Mesodermal cell (in vitro differentiated cells): ENCODE measurements at regions not wholly inside any gene's neighbourhood (a gene's known extent, or its start where the extent isn't known, plus 50 kb on each side); places are given as distances from the start of the nearest gene placed in this dataset.

Experiments used
- H3K27ac ChIP-seq: 2 replicates; pipeline ENCODE4 v1.7.0; 2013; ENCODE audit warnings: mild to moderate bottlenecking, low read depth, low read length, moderate library complexity; ENCODE audit not compliant: severe bottlenecking
- H3K36me3 ChIP-seq: 2 replicates; pipeline ENCODE4 v1.7.1; 2013; ENCODE audit warnings: mild to moderate bottlenecking, low read length, moderate library complexity; ENCODE audit not compliant: control insufficient read depth, insufficient read depth
- H3K4me1 ChIP-seq: one replicate; pipeline ENCODE4 v1.7.1; 2013; ENCODE audit warnings: mild to moderate bottlenecking, low read length; ENCODE audit not compliant: insufficient read depth, control insufficient read depth, poor library complexity, severe bottlenecking
- H3K4me3 ChIP-seq: 2 replicates; pipeline ENCODE4 v1.7.0; 2013; ENCODE audit warnings: low read length, control low read depth, mild to moderate bottlenecking; ENCODE audit not compliant: insufficient read depth, poor library complexity, severe bottlenecking; ENCODE audit errors: extremely low read depth
- H3K9me3 ChIP-seq: 2 replicates; pipeline ENCODE4 v1.7.1; 2013; ENCODE audit warnings: mild to moderate bottlenecking, low read length, moderate library complexity; ENCODE audit not compliant: control insufficient read depth
- WGBS, 2 experiments: methylation state at CpG; one replicate each; pipeline ENCODE4 v1.1.5; 2013; ENCODE audit warnings: missing lambda C conversion rate in 2 of 2; ENCODE audit not compliant: insufficient coverage in 2 of 2; 5-methylcytosine and 5-hydroxymethylcytosine counted together

DNA sequence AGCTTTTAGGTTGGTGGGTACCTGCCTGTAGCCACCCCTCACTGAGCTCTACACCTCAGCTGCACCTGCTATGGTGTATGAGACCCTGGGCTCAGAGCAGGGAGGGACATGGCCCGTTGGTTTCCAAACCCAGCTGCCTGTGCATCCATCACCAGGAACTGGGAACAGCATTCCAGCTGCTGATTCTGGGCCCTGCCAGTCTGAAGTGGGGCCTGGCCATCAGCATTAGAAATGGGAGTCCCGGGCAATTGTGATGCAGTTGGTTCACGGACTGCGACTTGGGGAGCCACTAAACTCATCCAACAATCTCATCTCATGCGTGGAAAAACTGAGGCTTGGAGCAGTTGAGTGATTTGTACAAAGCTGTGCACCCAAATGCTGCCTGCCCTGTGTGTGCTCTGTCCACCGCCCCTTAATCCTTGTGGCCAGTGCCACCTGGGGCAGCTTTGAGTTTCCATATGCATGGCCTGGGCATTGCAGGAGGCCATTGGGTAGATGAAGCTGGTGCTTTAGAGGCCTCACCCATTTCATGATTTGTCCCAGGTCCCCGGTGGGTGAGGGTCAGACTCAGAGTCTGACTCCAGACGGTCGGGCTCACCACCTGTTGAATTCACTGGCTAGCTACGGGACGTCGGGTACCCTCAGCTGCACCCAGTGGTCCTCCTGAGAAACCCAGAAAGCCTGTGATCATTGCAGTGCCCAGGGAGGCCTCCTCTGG lies 109.0 kb upstream of the SHH start:
- 90 to 98% methylated on average over 6 to 11 of the region's 12 CpGs for WGBS, 2 experiments
- no peaks in the 10 kb centered on the region for H3K9me3 ChIP-seq
- no peak overlapping the region for H3K27ac ChIP-seq
- H3K4me1 ChIP-seq: no peaks in the 10 kb centered on the region
- H3K4me3 ChIP-seq: no peak overlapping the region
- no peaks in the 10 kb centered on the region for H3K36me3 ChIP-seq

DNA sequence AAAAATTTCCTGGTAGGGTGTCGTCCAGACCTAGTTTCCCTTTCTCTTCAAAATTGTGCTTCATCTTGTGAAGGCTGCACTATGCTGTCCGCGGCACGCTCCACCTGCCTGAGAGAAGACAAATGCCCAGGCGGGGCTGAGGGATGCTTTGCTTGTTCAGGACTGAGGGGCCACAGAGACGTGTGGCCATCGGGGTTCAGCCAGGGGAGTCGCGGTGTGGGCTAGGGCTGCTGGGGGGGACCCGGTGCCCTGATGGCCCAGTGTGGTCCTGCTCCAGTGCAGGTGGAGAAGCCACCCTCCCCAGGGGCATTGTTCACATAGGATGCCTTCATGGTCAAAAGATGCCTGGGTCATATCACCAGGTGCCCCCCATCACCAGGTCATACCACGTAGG lies 107.8 kb upstream of the SHH start:
- H3K36me3 ChIP-seq: no peaks in the 10 kb centered on the region
- no peaks in the 10 kb centered on the region for H3K9me3 ChIP-seq
- no peak overlapping the region for H3K27ac ChIP-seq
- WGBS, 2 experiments: 90 to 93% methylated on average over 8 to 11 of the region's 11 CpGs
- no peaks in the 10 kb centered on the region for H3K4me1 ChIP-seq
- H3K4me3 ChIP-seq: no peak overlapping the region

DNA sequence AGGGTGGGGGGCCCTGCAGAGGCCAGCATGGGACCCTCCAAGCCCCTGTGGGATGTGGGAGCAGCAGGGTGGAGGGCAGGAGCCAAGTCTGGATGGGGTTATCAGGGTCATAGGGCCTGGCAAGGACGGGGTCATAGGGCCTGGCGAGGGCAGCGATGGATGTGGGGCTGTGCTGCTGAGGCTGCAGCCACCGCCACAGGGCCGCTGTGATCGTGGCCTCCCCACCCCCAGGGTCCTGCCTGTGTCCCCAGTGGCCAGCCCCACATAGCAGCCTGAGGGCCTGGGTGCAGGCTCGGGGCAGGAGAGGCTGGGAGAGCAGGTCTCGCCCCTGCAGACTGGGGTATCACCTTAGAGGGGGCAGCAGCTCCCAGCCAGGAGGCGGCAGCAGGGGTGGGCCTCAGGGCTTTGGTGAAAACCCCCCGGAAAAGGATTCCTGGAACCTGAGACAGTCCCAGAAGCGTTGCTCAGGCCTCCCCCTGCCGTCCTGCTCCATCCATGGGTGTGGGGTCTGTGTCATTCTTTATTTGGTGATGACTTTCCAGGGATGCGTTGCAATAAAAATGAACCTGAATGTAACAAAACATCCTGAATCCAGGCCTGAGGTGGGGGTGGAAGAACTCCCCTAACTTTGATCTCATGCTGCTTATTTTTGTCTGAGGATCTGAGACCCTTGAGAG lies 107.3 kb upstream of the SHH start:
- 88 to 94% methylated on average over 12 to 13 of the region's 13 CpGs for WGBS, 2 experiments

DNA sequence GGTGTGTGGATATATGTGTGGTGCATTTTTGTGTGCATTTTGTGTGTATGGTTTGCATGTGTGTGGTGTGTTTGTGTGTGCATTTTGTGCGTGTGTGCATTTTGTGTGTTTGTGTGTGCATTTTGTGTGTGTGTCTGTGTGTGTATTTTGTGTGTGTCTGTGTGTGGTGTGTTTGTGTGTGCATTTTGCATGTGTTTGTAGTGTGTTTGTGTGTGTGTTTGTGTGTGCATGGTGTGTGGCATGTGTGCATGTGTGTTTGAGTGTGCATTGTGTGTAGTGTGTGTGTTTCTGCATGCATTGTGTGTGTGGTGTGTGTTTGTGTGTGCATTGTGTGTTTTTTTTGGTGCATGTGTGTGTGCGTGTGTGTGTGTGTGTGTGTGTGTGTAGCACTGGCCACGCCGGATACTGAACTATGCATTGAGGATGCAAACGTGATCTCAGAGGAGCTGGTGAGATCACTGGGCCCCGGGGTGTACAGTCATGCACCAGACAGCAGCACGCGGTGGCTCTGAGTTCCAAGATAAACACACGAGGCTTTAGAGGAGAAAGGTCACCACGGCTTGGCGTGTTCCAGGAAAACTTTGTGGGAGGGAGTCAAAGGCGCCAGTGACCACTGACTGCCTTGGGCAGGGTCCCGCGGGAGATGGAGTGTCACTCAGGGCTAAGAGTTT lies 106.6 kb upstream of the SHH start:
- Histone ChIP-seq H3K36me3 (no peaks in the 10 kb centered on the region), H3K9me3 (no peaks in the 10 kb centered on the region), H3K4me3 (no peak overlapping the region), H3K4me1 (no peaks in the 10 kb centered on the region), H3K27ac (no peak overlapping the region)
- 85 to 93% methylated on average over 11 to 14 of the region's 14 CpGs for WGBS, 2 experiments

More for the DNA sequence above, 107.3 kb upstream of the SHH start:
- Histone ChIP-seq H3K27ac (no peak overlapping the region), H3K4me3 (no peak overlapping the region), H3K36me3 (no peaks in the 10 kb centered on the region), H3K9me3 (no peaks in the 10 kb centered on the region), H3K4me1 (no peaks in the 10 kb centered on the region)

DNA sequence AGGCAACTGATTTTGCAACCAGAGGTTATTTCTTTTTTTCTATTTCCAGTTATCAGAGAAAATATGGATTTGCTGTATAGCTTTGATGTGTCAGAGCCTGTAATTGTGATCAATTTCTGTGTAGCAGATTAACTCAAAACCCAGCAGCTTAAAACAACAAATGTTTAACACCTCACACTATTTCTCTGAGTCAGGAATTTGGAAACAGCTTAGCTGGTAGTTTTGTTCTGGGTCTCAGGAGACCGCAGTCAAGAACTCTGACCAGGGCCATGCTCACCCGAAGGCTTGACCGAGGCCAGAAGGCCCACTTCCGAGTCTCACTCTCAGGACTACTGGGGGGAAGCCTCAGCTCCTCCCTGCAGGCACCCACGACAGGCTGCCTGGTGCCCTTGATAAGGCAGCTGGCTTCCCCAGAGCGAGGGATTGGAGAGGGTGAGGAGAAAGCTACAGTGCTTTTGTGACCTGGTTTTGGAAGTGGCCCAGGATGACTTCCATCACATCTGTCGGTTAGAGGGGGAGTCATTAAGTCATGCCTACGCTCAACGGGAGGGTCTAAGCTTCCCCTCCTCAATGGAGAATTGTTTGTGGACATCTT lies 105.7 kb upstream of the SHH start:
- H3K4me1 ChIP-seq: no peaks in the 10 kb centered on the region
- WGBS, 2 experiments: 76 to 78% methylated on average over 8 to 9 of the region's 9 CpGs

GRCh38 chr7:155916926-155917655 lies 104.8 kb upstream of the SHH start:
- H3K27ac ChIP-seq: no peak overlapping the region

More for the DNA sequence above, 105.7 kb upstream of the SHH start:
- Histone ChIP-seq H3K27ac (no peak overlapping the region), H3K4me3 (no peak overlapping the region), H3K9me3 (no peaks in the 10 kb centered on the region), H3K36me3 (no peaks in the 10 kb centered on the region)

DNA sequence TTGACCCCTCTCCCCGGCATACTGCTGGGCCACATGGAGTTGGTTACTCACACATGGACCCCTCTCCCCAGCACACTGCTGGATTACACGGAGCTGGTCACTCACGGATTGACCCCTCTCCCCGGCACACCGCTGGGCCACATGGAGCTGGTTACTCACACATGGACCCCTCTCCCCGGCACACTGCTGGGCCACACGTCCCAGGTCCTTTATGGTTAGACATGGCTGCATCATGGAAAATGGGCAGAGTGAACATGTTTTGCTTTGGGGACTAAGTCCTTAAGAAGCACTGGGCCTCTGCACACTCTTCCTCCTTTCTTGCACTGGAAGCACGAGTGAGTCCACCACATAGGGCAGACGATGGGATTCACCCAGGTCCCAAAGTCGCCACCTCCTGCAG lies 102.1 kb upstream of the SHH start:
- Histone ChIP-seq H3K4me1 (no peaks in the 10 kb centered on the region), H3K4me3 (no peak overlapping the region), H3K9me3 (no peaks in the 10 kb centered on the region), H3K27ac (no peak overlapping the region), H3K36me3 (no peaks in the 10 kb centered on the region)
- 82 to 91% methylated on average over 5 to 10 of the region's 10 CpGs for WGBS, 2 experiments

More at GRCh38 chr7:155916926-155917655, 104.8 kb upstream of the SHH start:
- Histone ChIP-seq H3K9me3 (no peaks in the 10 kb centered on the region), H3K4me3 (no peak overlapping the region), H3K4me1 (no peaks in the 10 kb centered on the region), H3K36me3 (no peaks in the 10 kb centered on the region)
- 81 to 84% methylated on average over 9 to 12 of the region's 12 CpGs for WGBS, 2 experiments

DNA sequence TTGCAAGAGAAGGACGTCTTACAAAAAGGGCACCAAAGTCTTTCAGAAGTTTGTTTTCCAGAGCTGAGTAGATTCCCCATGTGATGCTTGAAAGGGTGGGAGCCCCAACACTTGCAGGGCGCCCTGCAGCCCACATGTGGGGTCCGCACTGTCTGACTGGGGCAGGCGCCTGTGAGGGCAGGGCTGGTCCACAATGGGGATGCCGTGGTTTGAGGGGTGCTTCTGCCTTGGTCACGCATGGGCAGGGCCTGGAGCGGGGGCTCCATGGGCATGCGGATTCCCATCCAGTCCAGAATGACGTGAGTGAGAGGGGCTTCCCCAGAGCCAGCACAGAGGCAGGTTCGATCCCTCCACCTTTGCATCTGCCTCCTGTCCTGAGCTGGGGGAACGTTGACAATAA lies 101.5 kb upstream of the SHH start:
- no peaks in the 10 kb centered on the region for H3K9me3 ChIP-seq
- H3K4me1 ChIP-seq: no peaks in the 10 kb centered on the region
- no peak overlapping the region for H3K4me3 ChIP-seq
- H3K27ac ChIP-seq: no peak overlapping the region
- H3K36me3 ChIP-seq: no peaks in the 10 kb centered on the region
- 80 to 81% methylated on average over 11 of the region's 11 CpGs for WGBS, 2 experiments

DNA sequence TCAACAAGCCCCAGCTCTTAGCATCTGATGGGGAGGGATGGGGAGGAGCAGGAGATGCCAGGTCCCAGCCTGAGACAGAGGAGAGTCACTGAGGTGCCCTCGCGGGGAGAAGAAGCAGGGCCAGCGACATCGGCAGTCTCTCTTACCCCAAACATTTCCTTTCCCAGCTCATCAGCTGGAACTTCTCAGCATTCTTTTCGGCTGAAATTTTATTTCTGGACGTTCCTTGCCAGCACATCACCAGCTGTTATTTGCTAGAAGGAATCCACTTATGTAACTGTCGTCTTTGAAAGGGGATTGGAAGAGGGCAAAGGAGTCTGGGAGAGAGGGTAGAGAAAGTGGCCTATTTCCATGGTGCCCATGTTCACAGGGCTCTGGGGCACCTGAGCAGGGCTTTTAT lies 101.0 kb upstream of the SHH start:
- Histone ChIP-seq H3K9me3 (no peaks in the 10 kb centered on the region), H3K4me1 (no peaks in the 10 kb centered on the region), H3K36me3 (no peaks in the 10 kb centered on the region), H3K4me3 (no peak overlapping the region), H3K27ac (no peak overlapping the region)
- WGBS, 2 experiments: 87 to 94% methylated on average over 3 of the region's 7 CpGs

DNA sequence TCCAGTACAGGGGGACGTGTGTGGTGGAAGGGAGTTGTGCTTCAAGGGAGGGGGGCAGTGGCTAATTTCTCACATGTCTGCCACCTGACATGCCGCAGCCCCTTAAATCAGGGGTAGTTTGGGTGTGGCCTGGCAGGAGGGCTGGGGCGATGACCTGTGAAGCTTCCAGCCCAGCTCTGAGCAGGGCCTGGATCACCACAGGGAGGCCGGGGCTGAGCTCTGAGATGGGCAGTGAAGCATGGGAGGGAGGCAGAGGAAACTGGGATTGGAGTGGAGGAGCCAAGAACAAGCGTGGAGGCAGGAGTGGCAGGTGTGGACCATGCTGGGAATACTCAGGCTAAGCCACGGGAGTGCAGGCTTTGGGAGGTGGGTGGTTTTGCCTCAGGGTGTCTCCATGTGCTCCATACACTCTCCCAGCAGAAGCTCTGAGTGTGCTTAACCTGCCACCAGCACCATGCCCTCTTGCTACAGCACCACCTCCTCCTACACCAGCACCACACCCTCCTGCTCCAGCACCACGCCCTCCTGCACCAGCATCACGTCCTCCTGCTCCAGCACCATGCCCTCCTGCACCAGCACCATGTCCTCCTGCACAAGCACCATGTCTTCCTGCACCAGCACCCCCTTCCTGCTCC lies 99.3 kb upstream of the SHH start:
- no peaks in the 10 kb centered on the region for H3K9me3 ChIP-seq
- 69 to 87% methylated on average over 4 to 6 of the region's 8 CpGs for WGBS, 2 experiments
- no peaks in the 10 kb centered on the region for H3K36me3 ChIP-seq
- no peak overlapping the region for H3K4me3 ChIP-seq
- no peaks in the 10 kb centered on the region for H3K4me1 ChIP-seq
- no peak overlapping the region for H3K27ac ChIP-seq
